ENCODE measurements at regions not wholly inside any gene's neighbourhood (a gene's known extent, or its start where the extent isn't known, plus 50 kb on each side); places are given as distances from the start of the nearest gene placed in this dataset.

DNA sequence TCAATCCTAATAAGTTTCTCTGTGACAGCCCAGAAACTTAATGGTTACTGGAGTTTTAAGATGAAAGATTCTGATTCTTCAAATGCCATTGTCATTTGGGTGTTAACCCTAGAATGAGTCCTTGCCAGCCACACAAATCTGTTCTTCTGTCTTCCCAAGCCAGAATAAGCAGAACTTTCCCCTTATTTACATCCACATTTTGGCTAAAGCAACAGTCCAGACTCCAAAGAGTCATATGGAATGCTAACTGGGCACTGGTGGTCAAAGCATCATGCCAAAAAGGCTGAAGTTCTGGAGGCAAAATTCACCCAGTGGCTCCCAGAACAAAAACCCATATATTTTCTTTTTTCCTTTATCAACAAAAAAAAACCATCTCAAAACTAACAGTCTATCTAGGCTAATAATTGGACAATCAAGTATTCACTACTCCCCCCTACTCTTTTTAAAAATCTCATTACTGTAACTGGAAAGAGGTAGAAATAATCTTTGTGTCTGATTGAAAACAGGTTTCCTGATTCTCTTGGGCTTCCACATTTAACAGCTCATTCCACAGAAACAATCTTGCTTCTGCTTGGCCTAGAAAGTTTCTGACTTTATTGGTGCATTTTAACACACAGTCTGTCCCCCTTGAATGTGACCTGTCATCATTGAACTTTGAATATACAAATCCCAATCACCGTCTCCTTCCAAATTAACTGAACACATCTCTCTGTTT, 89.6 kb upstream of the SETBP1 start:
- DNase-seq (ENCODE audit: low read depth), result no peak

DNA sequence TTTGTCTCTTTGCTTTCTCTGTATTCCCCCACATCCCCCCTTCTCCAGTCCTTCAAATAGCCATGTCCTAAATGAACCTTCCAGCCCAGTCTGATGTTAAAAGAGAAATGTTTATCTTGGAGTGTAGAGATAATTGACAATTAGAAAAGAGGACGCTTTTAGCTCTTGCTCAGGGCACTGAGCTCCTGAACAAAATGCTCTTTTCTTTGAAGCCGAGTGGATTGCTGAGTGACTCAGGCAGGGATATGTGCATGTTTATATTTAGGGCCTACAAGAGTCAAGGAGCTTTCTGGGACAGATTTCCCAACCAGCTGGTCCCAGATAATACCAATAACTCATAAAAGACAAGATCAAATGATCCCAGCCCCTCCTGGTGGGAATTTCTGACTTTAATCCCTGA, 88.0 kb upstream of the SETBP1 start:
- DNase-seq (ENCODE audit: low read depth), result peak; percentile 76

DNA sequence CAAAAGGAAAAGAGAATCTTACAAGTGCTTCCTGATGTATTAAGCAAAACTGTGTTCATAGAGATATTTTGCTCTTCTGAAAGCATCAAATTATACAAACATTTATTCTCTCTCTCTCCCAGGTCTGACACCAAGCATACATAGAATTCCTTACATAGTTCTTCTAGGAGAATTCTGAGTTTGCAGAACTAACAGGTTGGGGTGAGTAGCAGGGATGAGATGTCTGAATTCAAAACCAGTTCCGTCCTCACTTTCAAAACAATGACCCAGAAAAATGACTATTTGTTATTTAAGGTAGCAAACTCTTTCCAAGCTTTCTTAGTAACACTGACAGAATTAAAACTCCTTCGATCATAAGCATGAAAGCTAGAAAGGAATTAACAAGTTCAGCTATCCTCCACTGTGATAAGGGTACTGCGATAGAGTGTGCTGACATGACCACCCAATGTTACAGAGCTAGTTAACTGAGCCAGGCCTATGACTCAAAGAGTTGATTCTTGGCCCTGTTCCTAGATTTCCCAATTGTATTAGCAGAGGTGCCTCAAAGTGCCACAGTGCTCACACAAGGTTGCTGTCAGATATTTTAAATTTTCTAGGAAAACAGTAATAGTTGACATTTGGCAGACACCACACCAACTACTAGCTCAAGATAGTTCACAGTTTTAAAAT, 85.8 kb upstream of the SETBP1 start:
- peak; percentile 75 for DNase-seq (ENCODE audit: low read depth)

DNA sequence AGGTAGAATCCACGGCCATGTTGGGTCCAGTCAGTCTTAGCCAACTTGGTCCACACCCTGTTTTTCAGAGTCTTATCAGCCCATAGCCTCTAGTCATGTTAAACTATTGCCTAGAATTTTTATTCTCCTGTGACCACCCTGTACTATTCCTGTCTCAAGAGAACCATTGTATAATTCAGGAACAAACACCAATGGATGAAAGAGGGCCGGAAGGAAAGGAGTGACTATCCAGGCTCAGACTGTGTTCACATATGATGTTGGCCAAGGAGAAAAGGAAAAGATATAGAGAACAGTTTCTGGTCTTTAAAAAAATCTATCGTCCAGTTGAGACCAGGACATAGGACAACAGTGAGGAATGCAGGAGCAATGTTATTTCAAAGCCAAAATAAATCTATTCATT, 82.9 kb upstream of the SETBP1 start:
- DNase-seq (ENCODE audit: low read depth), result no peak

DNA sequence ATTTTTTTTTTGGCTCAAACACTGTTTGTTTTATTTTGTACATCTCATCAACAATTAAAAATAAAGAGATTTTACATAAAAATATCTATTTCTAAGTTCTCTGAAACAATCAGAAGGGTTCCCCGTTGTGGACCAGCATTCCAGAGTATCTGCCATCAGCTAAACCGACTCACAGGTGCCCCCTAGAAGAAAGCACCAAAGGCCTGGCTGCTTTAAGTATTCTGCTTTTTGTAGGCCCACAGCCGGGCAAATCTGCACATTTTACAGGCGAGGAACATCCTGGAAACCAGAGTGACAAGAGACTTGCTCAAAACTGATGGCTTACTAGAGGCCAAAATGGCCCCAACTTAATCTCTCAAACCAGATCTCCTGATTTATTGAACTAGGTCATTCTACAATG, 82.2 kb upstream of the SETBP1 start:
- no peak for DNase-seq (ENCODE audit: low read depth)

DNA sequence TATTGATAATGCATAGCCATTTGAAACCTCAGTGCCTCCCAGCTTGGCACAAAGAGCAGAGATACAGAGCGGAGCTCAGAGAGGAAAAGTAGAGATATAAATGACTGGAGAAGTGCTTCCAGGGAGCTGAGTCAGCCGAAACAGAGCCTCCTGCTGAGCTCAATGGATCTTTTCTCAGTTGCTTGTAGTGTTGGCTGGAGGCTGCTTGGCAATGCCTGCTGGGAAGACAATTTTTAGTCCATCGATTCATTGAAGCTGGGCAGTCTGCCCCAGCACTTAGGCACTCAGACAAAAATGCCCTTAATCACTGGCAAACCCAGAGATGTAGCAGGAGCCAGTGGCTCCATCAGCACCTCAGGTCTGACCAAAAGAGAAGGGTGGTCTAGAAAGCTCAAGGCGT, 81.3 kb upstream of the SETBP1 start:
- DNase-seq (ENCODE audit: low read depth), result peak; percentile 31

DNA sequence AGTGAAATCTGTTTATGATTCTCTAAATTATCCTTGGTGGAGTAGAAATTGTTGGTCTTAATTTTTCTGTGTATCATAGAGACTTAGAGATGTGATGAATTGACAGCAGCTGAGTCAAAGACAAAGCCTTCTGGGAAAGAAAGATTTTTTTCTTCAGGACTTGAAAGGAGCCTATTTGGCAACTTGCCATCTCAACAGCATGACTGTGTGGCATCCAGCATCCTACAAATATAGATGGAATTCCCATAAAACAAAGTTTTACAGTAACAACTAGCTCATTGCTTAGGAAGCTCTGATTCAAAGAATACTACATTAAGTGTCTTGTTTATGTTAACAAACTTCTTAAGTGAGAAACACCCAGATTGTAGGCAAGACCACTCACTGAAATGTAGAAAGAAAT, 79.2 kb upstream of the SETBP1 start:
- DNase-seq (ENCODE audit: low read depth), result peak; percentile 59

DNA sequence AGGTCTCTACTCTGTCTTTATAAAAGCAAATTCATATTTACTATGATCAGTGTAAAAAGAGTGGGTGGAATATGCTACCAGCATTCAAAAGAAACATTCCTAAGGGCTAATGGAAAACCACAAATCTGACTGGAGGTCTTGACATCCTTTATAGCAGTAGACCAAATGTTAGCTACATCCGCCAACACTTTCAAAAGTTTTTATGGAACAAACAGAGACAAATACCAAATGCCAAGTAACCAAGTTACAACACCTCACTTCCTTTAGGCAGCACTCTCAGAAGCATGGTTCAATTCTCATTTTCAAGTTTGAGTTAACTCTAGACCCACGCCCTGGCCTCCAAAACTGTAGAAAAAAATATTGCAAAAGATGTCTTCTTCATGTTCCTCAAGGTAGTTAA, 78.3 kb upstream of the SETBP1 start:
- peak; percentile 80 for DNase-seq (ENCODE audit: low read depth)

DNA sequence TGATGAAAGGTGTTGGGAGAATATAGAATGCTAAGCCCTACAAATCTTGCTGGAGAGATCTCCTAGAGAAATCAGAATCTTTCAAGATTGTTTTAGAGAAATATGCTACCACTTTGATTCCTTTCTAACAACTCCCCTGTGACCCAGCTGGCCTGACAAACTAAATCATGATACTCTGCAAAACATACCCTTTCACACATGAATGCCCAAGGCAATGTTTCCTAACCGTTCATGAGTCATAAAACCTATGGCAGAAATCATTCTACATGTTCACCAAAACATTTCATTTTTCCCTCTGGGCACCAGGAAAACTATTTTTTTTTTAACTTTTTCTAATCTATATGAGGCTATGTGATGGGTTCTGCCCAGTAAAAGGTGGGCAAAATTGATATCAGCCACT, 77.8 kb upstream of the SETBP1 start:
- DNase-seq (ENCODE audit: low read depth), result peak; percentile 34

DNA sequence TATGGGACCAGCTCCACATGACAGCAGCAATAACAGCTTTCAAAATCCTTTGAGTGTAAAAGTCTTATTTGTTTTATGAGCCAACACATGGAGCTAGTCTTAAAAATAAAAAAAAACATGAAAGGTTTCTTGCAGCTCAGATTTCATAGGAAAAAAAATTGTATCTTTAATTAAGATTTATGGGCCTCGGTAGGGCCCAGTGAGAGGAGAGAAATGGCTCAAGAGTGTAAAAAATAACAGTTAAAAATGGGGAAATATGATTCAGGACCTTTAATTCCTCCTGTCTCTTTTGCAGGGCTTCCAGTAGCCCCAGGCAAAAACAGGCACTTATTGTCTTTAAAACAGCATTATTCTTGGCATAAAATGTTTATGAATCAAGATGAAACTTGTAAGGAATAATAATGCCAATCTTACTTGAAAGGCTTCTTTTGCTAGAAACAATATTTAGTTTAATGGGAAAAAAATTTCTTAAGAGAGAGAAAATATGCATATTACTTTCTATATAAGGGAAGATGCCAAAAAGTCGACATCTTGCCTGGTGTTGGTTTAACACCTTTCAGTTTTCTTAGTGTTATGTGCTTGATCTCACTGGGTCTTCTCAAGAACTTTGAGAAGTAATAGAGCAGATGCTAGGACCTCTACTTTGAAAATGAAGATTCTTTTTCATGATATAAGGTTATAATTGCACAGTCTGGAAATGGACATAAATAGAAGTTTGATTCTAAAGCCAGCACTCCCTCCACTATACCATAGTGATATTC, 71.3 kb upstream of the SETBP1 start:
- DNase-seq (ENCODE audit: low read depth), result no peak

DNA sequence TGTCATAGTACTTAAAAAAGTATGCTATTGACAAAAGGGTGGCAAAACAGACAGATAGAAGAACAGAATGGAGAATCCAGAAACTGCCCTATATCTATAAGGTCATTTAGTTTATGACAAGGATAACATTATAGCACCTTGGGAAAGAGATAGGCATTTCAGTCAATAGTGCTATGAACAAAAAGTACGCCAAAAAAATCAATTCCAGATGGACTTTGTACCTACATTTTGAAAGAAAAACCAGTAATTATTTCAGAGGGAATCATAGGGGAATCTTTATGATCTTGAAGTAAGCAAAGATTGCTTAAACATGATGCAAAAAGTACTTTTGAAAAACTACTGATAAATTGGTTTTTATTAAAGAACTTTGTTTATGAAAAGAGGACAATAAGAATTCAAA, 59.9 kb upstream of the SETBP1 start:
- DNase-seq (ENCODE audit: low read depth), result no peak

DNA sequence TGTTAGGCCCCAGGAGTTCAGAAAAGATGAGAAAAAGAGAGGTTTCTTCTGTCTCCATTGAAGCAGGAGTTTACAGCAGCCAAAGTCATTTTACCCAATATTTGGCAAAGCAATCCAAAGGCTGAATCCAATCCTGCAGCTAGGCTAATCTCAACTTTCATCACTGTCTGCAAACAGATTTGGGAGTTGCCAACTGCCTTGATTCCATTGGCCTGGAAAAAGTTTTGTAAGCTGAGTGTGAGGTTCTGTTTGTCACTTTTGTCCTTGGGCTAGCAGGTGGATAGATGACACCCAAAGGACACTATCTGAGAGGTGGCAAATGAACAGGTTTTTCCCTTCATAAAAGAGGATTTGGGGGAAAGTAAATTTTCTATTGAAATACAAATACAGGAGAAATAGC, 56.6 kb upstream of the SETBP1 start:
- no peak for DNase-seq (ENCODE audit: low read depth)

DNA sequence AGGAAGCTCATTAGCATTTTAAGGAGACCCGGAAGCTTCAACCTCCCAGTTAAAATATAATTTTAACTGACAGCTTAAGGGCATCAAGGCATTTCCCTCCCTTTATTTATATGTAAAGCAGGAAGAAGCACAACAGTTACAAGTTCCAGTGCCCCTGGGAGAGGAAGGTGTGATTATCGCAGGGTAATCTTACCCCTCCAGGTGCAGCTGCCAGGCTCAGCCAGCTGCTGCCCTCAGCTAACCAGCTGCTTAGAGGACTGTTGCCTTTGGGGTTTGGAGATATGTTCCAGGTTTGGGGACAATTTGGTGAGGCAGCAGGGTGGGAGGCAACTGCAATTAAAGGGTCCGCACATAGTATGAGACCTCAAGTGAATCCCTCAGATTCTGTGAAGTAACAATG, 55.3 kb upstream of the SETBP1 start:
- no peak for DNase-seq (ENCODE audit: low read depth)

DNA sequence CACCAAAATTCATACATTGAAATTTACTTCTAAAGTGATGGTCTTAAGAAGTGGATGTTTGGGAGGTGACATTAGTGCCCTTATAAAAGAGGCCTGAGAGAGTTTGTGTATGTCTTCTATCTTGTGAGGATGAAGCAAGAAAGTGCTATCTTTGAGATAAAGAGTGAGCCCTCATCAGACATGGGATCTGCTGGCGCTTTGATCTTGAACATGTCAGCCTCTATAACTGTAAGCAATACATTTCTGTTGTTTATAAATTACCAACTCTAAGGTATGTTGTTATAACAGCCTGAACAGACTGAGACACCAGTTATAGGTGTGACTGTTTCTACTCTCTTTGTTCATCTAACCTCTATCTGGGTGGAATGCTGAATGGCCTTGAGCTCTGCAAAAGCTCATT, 54.5 kb upstream of the SETBP1 start:
- no peak for DNase-seq (ENCODE audit: low read depth)

DNA sequence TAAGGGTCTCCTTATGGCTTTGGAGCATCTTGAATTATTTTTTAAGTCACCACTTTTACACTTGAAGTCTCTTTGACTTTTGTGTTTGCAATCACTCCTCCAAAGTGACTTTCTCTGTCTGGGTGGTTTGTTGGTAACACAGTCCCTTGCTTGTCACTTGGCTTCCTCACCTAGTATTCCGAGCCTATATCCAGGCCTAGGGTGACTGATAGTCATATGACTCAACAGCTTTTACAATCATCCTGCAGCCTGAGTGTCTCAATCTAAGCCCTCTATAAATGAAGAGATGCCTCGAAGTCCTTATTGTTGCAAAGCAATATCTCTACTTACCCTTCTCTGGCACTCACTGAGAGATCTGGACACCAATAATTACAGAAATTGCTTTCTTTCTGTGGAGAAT, 53.9 kb upstream of the SETBP1 start:
- DNase-seq (ENCODE audit: low read depth), result no peak

DNA sequence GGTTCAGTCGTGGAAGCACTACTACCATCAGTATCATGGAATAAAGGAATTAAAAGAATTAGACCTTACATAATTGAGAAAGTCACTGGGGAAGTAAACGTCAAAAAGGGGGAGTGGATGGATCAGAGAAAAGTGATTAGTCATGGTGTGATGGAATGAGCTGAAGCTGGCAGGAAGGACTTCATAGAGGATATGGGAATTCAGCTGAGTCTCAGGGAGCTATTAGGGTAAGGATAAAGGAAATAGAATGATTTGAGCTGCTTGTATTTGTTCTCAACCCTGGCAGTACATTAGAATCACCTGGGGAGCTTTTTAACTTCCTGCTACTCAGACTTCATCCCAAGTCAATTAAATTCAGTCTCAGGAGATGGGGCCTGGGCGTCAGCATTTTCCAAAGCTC, 53.4 kb upstream of the SETBP1 start:
- peak; percentile 51 for DNase-seq (ENCODE audit: low read depth)

DNA sequence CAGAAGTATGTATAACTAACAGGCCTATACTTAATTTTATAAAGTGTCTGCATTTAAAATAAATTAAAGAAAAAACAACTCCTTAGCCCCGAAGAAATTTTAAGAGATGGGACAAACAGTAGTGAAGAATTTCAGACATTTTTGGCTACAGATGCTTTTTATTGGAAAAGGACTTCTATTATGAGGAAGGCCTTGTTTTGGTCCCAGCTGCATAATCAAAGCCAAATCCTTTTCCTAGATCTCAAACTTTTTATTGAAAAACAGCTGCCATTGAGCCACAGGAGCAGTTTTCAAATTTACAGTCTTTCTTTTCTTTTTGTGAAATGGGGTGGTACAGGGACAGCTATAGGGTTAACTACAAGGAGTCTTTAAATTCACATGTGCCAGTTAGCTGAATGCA, 51.3 kb upstream of the SETBP1 start:
- no peak for DNase-seq (ENCODE audit: low read depth)

DNA sequence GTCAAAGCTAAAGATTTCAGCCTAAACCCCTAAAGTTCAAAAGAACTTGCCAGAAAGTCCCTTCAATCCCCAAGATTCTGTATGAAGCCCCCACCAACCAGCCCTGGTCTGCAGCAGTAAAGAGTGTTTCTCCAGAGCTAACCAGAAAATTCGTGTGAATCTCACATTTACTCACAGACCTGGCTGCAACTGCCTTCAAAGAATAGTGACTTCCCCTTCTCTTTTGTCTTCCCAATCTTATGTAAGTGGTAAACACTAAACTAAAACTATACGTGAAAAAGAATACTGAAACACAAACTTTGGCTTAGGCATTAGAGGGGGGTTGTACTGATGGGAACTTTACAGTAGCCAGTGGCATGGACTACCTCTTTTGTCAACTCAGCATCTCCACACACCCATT, 50.6 kb upstream of the SETBP1 start:
- no peak for DNase-seq (ENCODE audit: low read depth)
